ENCODE measurements at regions not wholly inside any gene's neighbourhood (a gene's known extent, or its start where the extent isn't known, plus 50 kb on each side); places are given as distances from the start of the nearest gene placed in this dataset.

DNA sequence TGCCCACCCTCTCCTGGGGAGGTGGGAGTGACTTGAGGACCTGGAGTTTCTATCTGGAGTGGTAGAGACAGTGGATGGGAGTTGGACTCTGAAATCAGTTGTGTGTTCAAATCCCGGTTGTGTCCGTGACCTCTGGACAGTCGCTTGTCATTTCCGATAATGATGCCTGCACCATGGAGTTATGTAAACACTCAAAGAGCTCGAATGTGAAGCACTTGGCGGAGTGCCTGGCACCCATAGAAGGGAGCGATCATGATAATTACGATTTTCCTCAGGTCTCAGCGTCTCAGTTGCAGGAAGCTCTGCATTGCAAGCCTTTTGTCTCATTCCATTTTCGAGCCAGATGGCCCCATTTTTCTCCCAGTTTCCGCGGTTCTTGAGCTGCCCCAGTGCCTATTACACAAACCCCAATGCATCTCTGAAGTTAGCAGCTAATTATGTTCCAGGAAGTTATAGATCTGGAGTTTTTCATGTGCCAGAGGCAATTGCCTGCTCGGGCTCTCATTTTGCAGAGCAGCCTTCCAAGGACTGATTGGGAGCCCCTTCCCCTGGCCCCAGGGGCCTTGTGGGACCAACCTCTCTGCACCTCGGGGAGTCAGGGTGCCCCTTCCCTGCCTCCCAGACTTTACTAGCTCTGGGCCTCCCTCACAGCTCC is 175.5 kb upstream of the MVB12B start:
- DNase-seq (ENCODE audit: low read depth, low spot score) = no peak
- TF ChIP-seq, protein P1, sequence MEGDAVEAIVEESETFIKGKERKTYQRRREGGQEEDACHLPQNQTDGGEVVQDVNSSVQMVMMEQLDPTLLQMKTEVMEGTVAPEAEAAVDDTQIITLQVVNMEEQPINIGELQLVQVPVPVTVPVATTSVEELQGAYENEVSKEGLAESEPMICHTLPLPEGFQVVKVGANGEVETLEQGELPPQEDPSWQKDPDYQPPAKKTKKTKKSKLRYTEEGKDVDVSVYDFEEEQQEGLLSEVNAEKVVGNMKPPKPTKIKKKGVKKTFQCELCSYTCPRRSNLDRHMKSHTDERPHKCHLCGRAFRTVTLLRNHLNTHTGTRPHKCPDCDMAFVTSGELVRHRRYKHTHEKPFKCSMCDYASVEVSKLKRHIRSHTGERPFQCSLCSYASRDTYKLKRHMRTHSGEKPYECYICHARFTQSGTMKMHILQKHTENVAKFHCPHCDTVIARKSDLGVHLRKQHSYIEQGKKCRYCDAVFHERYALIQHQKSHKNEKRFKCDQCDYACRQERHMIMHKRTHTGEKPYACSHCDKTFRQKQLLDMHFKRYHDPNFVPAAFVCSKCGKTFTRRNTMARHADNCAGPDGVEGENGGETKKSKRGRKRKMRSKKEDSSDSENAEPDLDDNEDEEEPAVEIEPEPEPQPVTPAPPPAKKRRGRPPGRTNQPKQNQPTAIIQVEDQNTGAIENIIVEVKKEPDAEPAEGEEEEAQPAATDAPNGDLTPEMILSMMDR (IDR thresholded peaks at IDR 0.05; ENCODE audit: low read depth, low read length) = no peak
- ChIA-PET CTCF (no interaction called here), POLR2A (interaction anchor here (1.2 kb wide), 1 partner anchor 444 kb away, joined by 3 read pairs; the partner anchor contains the start of gene MAPKAP1)
- Histone ChIP-seq H3K9me3 (ENCODE audit: control insufficient read depth, insufficient read depth, low read length) (no peaks in the 10 kb centered on the region; the same call in 1 of the 2 replicates), H3K27me3 (ENCODE audit: control insufficient read depth, insufficient read depth, low read length) (peaks cover 10% of the 10 kb centered on the region), H3K4me3 (ENCODE audit: low read depth, low read length) (no peak overlapping the region), H3K27ac (ENCODE audit: low read depth, low read length) (no peak overlapping the region)

DNA sequence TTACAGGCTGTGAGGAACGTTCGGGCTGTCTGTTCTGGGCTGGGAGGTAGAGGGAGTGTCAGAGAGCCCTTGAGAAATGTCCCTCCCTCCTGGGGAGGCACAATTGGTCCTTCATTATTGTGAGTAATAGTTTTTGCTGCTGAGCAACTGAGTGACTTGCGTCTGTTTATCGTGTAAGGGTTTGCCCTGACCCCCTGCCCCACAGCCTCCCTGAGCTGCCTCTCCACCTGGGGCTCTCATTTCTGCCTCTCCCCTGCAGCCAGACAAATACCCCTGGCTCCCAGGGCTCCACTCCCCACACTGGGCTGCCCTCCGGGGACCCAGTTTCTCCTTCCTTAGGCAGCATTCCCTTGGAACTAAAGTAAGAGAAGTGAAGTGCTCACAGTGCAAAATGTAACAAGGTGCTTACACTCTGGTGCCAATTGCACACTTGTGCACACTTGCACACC is 174.9 kb upstream of the MVB12B start:
- TF ChIP-seq, protein P1 (IDR thresholded peaks at IDR 0.05; ENCODE audit: low read depth, low read length) = no peak
- H3K4me3 ChIP-seq (ENCODE audit: low read depth, low read length) = no peak overlapping the region
- H3K9me3 ChIP-seq (ENCODE audit: control insufficient read depth, insufficient read depth, low read length) = no peaks in the 10 kb centered on the region
- CTCF ChIA-PET = no interaction called here
- peaks cover 10% of the 10 kb centered on the region for H3K27me3 ChIP-seq (ENCODE audit: control insufficient read depth, insufficient read depth, low read length)
- POLR2A ChIA-PET = interaction anchor here (1.2 kb wide), 1 partner anchor 445 kb away, joined by 3 read pairs; the partner anchor contains the start of gene MAPKAP1
- H3K27ac ChIP-seq (ENCODE audit: low read depth, low read length) = no peak overlapping the region
- no peak for DNase-seq (ENCODE audit: low read depth, low spot score)

DNA sequence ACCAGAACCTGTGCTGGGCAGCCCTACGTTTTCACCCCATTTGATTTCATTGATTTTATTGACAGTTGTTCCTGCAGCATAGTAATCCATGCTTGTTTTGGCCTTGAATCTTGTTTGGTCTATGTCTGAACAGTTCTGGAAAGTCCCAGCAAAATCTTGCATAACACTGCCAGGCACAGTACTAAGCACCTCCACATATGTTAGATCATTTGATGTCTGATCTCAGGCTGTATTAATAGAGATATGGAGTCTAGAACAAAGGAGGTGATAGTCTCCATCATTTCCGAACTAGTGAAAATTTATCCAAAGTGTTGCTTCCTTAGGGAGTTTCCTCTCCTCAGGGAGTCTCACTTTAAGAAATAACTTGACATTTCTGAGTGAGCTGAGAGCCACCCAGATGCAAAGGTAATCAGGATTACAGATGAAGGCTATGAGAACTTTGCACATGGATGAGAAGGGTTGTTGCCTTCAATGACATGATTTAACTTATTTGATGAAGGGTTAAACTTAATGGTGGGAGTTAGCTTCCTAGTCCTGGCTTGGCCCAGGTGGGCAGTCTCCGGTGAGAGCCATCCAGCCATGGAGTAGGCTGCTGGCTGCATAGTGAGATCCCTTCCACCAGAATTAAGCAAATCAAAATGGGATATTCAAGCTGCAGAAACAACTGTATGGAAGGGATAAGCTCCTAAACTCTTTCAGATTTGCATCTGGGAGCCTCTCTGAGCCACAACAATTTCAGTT is 173.8 kb upstream of the MVB12B start:
- Histone ChIP-seq H3K27me3 (ENCODE audit: control insufficient read depth, insufficient read depth, low read length) (peaks cover 10% of the 10 kb centered on the region), H3K9me3 (ENCODE audit: control insufficient read depth, insufficient read depth, low read length) (no peaks in the 10 kb centered on the region), H3K4me3 (ENCODE audit: low read depth, low read length) (no peak overlapping the region), H3K27ac (ENCODE audit: low read depth, low read length) (no peak overlapping the region)
- DNase-seq (ENCODE audit: low read depth, low spot score) = no peak
- TF ChIP-seq, protein P1 (IDR thresholded peaks at IDR 0.05; ENCODE audit: low read depth, low read length) = no peak
- ChIA-PET POLR2A (no interaction called here), CTCF (no interaction called here)

DNA sequence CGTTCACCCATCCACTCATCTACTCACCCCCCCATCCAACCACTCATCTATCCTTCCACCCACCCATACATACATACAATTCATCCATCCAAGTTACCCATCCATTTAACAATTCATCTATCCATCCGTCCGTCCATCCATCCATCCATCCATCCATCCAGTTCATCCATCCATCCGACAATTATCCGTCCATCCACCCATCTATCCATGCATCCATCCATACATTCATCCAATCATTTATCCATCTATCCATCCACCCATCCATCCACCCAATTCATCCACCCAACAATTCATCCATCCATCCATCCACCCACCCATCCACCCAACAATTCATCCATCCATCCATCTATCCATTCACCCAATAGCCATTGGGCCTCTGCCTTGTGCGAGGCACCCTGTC is 173.2 kb upstream of the MVB12B start:
- ChIA-PET CTCF (no interaction called here), POLR2A (no interaction called here)
- no peak overlapping the region for H3K4me3 ChIP-seq (ENCODE audit: low read depth, low read length)
- H3K9me3 ChIP-seq (ENCODE audit: control insufficient read depth, insufficient read depth, low read length) = no peaks in the 10 kb centered on the region
- peaks cover 10% of the 10 kb centered on the region for H3K27me3 ChIP-seq (ENCODE audit: control insufficient read depth, insufficient read depth, low read length)
- no peak for DNase-seq (ENCODE audit: low read depth, low spot score)
- TF ChIP-seq, protein P1 (IDR thresholded peaks at IDR 0.05; ENCODE audit: low read depth, low read length) = no peak
- H3K27ac ChIP-seq (ENCODE audit: low read depth, low read length) = no peak overlapping the region

DNA sequence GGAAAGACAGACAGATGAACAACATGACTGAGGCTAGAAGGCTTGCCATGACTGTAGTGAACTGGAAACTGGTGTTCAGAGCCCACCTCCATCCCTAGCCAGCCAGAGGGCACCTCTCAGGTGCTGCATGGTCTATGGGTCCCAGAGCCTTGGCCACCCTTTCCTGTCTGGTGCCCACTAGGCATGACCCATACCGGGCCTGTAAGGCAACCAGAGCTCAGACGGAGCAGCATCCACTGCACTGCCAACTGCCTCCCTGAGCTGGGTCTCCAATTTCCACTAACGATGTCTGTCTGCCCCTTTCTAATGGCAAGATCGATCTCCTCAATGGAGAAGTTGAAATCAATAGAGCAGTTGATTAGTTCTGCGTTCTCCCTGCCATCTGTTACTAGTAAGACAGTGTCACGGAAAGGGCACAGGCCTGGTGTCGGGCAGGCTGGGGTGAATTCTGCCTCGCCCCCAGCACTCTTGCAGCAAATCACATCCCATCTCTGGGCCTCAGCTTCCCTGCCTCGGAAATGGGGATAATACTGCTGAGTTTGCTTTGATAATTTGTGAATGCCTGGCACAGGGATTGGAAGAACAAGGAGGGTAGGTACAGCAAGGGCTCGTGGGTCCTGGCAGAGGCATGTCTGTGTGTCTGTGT is 172.3 kb upstream of the MVB12B start:
- CTCF ChIA-PET = no interaction called here
- TF ChIP-seq, protein P1 (IDR thresholded peaks at IDR 0.05; ENCODE audit: low read depth, low read length) = no peak
- H3K27ac ChIP-seq (ENCODE audit: low read depth, low read length) = no peak overlapping the region

More for the DNA sequence above, 172.3 kb upstream of the MVB12B start:
- Histone ChIP-seq H3K4me3 (ENCODE audit: low read depth, low read length) (no peak overlapping the region), H3K9me3 (ENCODE audit: control insufficient read depth, insufficient read depth, low read length) (no peaks in the 10 kb centered on the region), H3K27me3 (ENCODE audit: control insufficient read depth, insufficient read depth, low read length) (peaks cover 10% of the 10 kb centered on the region)
- DNase-seq (ENCODE audit: low read depth, low spot score) = no peak
- POLR2A ChIA-PET = no interaction called here

Data from AG04450 (cell line).